Mesenchymal stem cell (in vitro differentiated cells and primary cell): ENCODE measurements at regions not wholly inside any gene's neighbourhood (a gene's known extent, or its start where the extent isn't known, plus 50 kb on each side); places are given as distances from the start of the nearest gene placed in this dataset. TPM values are rescaled to one million over a fixed set of nuclear protein-coding genes. Genes with fewer than 3 reads are reported as not detected.

Experiments used
- small RNA-seq: library from polyadenylated mRNA; stranded (forward); fragments of <200 nt; extraction: miRNeasy Mini kit (QIAGEN cat#:217004); gene quantifications from one replicate; pipeline ENCODE3, GENCODE V24; 2013; ENCODE audit warnings: low read depth

Small RNA genes in the stretch of these regions (small RNA-seq; reads per million reads assigned to genes)
- gene AC140063.1, result not detected
- gene RNA5SP376, result not detected
